ENCODE measurements at regions not wholly inside any gene's neighbourhood (a gene's known extent, or its start where the extent isn't known, plus 50 kb on each side); places are given as distances from the start of the nearest gene placed in this dataset.

GRCh38 chr12:115042341-115042740, 358.4 kb upstream of the TBX3 start:
- no peak for DNase-seq

- DNase-seq: no peak
These were observed 353.9 kb upstream of the TBX3 start for GRCh38 chr12:115037830-115038229.

GRCh38 chr12:115035535-115036107, 351.6 kb upstream of the TBX3 start:
- no peak for DNase-seq

- no peak for DNase-seq
These were observed 348.5 kb upstream of the TBX3 start for GRCh38 chr12:115032521-115032920.

GRCh38 chr12:115030017-115030416, 346.0 kb upstream of the TBX3 start:
- no peak for DNase-seq

GRCh38 chr12:115024531-115024930, 340.6 kb upstream of the TBX3 start:
- no peak for DNase-seq

- DNase-seq: no peak
These were observed 339.6 kb upstream of the TBX3 start for GRCh38 chr12:115023279-115024265.

GRCh38 chr12:115020091-115020490, 336.1 kb upstream of the TBX3 start:
- DNase-seq: no peak

- no peak for DNase-seq
These were observed 333.4 kb upstream of the TBX3 start for GRCh38 chr12:115017346-115017745.

GRCh38 chr12:115013236-115013981, 329.4 kb upstream of the TBX3 start:
- no peak for DNase-seq

GRCh38 chr12:115012861-115013235, 328.9 kb upstream of the TBX3 start:
- no peak for DNase-seq

- DNase-seq: no peak
These were observed 327.7 kb upstream of the TBX3 start for GRCh38 chr12:115011703-115012102.

- DNase-seq: no peak
These were observed 326.5 kb upstream of the TBX3 start for GRCh38 chr12:115010324-115010995.

- DNase-seq: no peak
These were observed 325.0 kb upstream of the TBX3 start for GRCh38 chr12:115008929-115009328.

- no peak for DNase-seq
These were observed 320.6 kb upstream of the TBX3 start for GRCh38 chr12:115004470-115005146.

- DNase-seq: no peak
These were observed 318.5 kb upstream of the TBX3 start for GRCh38 chr12:115002434-115002833.

GRCh38 chr12:115001571-115002180, 317.7 kb upstream of the TBX3 start:
- DNase-seq: no peak

GRCh38 chr12:115000038-115000437, 316.1 kb upstream of the TBX3 start:
- no peak for DNase-seq

- no peak for DNase-seq
These were observed 314.8 kb upstream of the TBX3 start for GRCh38 chr12:114998750-114999128.

GRCh38 chr12:114998118-114998749, 314.3 kb upstream of the TBX3 start:
- no peak for DNase-seq

- DNase-seq: no peak
These were observed 312.4 kb upstream of the TBX3 start for GRCh38 chr12:114996382-114996781.

- no peak for DNase-seq
These were observed 311.9 kb upstream of the TBX3 start for GRCh38 chr12:114995891-114996290.

Measured in NCI-H524 treated with DMSO at 0.1 percent for 48 hours (cell line).